Muscle layer of duodenum (tissue), 2 donors: ENCODE measurements at regions not wholly inside any gene's neighbourhood (a gene's known extent, or its start where the extent isn't known, plus 50 kb on each side); places are given as distances from the start of the nearest gene placed in this dataset.
"Not testable (repeated sequence)": the region's sequence is repeated elsewhere in the genome, so short reads cannot be mapped to it uniquely, and the experiment has no call there.

Experiments
- H3K27ac ChIP-seq: one replicate; pipeline ENCODE4 v1.7.0; 2013; ENCODE audit warnings: mild to moderate bottlenecking, low read length
- H3K27me3 ChIP-seq: one replicate; pipeline ENCODE4 v1.7.0; 2013; ENCODE audit warnings: low read depth, mild to moderate bottlenecking, control low read depth, low read length
- H3K36me3 ChIP-seq, 2 donors: one replicate each; pipeline ENCODE4 v1.7.0; 2013; ENCODE audit warnings: low read length in 2 of 2, control low read depth in 1 of 2, mild to moderate bottlenecking in 1 of 2; ENCODE audit not compliant: insufficient read depth in 2 of 2, control insufficient read depth in 1 of 2
- H3K4me1 ChIP-seq, 2 donors: one replicate each; pipeline ENCODE4 v1.7.0; 2013; ENCODE audit warnings: low read length in 2 of 2, mild to moderate bottlenecking in 2 of 2, control low read depth in 1 of 2, moderate library complexity in 1 of 2; ENCODE audit not compliant: insufficient read depth in 2 of 2, control insufficient read depth in 1 of 2
- H3K4me3 ChIP-seq, 2 donors: one replicate each; pipeline ENCODE4 v1.7.0; 2013; ENCODE audit warnings: low read length in 2 of 2, low read depth in 1 of 2, mild to moderate bottlenecking in 1 of 2
- H3K9me3 ChIP-seq, 2 donors: one replicate each; pipeline ENCODE4 v1.7.0; 2013; ENCODE audit warnings: low read length in 2 of 2, control low read depth in 1 of 2, mild to moderate bottlenecking in 1 of 2; ENCODE audit not compliant: control insufficient read depth in 1 of 2
- donor health status: healthy.

DNA sequence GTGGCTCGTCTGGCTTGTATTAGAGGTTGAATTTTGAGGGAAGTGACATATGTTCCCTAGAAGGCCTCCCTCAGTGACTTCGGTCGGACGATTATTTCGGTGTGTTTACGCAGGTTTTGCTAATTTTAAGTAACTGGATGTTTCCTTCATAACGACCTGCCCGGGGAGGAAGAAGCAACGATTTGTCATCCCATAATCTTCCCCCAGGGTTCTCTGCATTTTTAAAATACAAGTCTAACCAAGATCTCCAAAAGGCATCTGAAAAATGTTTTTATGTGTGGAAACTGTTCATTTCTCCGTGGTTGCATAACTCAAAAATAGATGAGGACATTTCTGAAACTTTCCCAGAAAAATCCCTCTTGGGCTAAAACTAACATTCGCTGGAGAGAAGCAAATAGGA is 195.4 kb downstream of the SHOX start:
- peaks cover 0 to 5% of the 10 kb centered on the region in 2 donors for H3K9me3 ChIP-seq
- no peak overlapping the region for H3K27ac ChIP-seq
- no peaks in the 10 kb centered on the region for H3K4me1 ChIP-seq
- H3K4me3 ChIP-seq: no peak overlapping the region
- H3K36me3 ChIP-seq: no peaks in the 10 kb centered on the region
- no peaks in the 10 kb centered on the region for H3K27me3 ChIP-seq

- not testable (repeated sequence) for H3K36me3 ChIP-seq, H3K27ac ChIP-seq, H3K27me3 ChIP-seq, H3K4me1 ChIP-seq, H3K4me3 ChIP-seq
- H3K9me3 ChIP-seq: peaks cover 0 to 13% of the 10 kb centered on the region in 2 donors
Observed at GRCh38 chrX:823073-823472, 192.5 kb downstream of the SHOX start.

GRCh38 chrX:821327-822107 is 190.9 kb downstream of the SHOX start:
- no peaks in the 10 kb centered on the region for H3K36me3 ChIP-seq
- H3K27me3 ChIP-seq: no peaks in the 10 kb centered on the region
- no peak overlapping the region for H3K27ac ChIP-seq
- H3K4me3 ChIP-seq: no peak overlapping the region
- H3K9me3 ChIP-seq: peaks cover 0 to 13% of the 10 kb centered on the region in 2 donors
- H3K4me1 ChIP-seq: no peaks in the 10 kb centered on the region

- H3K36me3 ChIP-seq: no peaks in the 10 kb centered on the region
- no peak overlapping the region for H3K4me3 ChIP-seq
- peaks cover 0 to 19% of the 10 kb centered on the region in 2 donors for H3K9me3 ChIP-seq
- no peak overlapping the region for H3K27ac ChIP-seq
- H3K4me1 ChIP-seq: no peaks in the 10 kb centered on the region
- H3K27me3 ChIP-seq: no peaks in the 10 kb centered on the region
Observed at GRCh38 chrX:819684-820083, 189.1 kb downstream of the SHOX start.

GRCh38 chrX:817759-818300 is 187.2 kb downstream of the SHOX start:
- no peaks in the 10 kb centered on the region for H3K4me1 ChIP-seq
- H3K36me3 ChIP-seq: no peaks in the 10 kb centered on the region
- H3K9me3 ChIP-seq: peaks cover 0 to 19% of the 10 kb centered on the region in 2 donors
- H3K27me3 ChIP-seq: no peaks in the 10 kb centered on the region
- no peak overlapping the region for H3K4me3 ChIP-seq
- H3K27ac ChIP-seq: no peak overlapping the region

DNA sequence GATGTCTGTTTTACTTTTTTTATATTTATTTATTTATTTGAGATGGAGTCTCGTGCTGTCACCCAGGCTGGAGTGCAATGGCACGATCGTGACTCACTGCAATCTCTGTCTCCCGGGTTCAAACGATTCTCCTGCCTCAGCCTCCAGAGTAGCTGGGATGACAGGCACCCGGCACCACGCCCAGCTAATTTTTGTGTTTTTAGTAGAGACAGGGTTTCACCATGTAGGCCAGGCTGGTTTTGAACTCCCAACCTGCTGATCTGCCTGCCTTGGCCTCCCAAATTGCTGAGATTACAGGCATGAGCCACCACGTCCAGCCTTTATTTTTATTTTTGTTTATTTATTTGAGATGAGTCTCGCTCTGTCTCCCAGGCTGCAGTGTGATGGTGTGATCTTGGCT is 186.6 kb downstream of the SHOX start:
- not testable (repeated sequence) for H3K27ac ChIP-seq, H3K36me3 ChIP-seq, H3K4me1 ChIP-seq, H3K4me3 ChIP-seq, H3K27me3 ChIP-seq
- peaks cover 0 to 19% of the 10 kb centered on the region in 2 donors for H3K9me3 ChIP-seq

- no peaks in the 10 kb centered on the region for H3K4me1 ChIP-seq
- H3K27ac ChIP-seq: no peak overlapping the region
- H3K9me3 ChIP-seq: peaks cover 0 to 17% of the 10 kb centered on the region in 2 donors
- no peak overlapping the region for H3K4me3 ChIP-seq
- no peaks in the 10 kb centered on the region for H3K36me3 ChIP-seq
- no peaks in the 10 kb centered on the region for H3K27me3 ChIP-seq
Observed at GRCh38 chrX:816411-816810, 185.8 kb downstream of the SHOX start.

- H3K4me1 ChIP-seq: no peaks in the 10 kb centered on the region
Observed at GRCh38 chrX:810186-810585, 179.6 kb downstream of the SHOX start.

DNA sequence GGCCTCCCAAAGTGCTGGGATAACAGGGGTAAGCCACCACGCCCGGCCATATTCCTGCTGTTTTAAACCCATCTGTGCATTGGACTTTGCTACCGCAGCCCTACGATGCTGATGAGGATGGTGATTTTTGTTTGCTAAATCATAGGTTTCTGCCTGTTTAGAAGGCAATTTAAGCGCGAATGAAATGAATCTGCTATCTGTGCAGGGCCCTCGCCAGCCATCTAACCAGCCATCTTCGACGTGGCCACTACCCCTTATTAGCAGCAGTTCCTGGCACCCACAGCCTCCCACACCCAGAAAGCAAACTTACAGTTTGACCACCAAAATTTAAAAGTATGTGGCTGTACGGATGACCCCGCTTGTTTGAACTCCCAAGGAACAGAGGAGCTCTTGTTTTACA is 178.5 kb downstream of the SHOX start:
- no peaks in the 10 kb centered on the region for H3K27me3 ChIP-seq
- H3K4me1 ChIP-seq: no peaks in the 10 kb centered on the region
- H3K4me3 ChIP-seq: no peak overlapping the region
- H3K9me3 ChIP-seq: peaks cover 0 to 2% of the 10 kb centered on the region in 2 donors
- no peak overlapping the region for H3K27ac ChIP-seq
- no peaks in the 10 kb centered on the region for H3K36me3 ChIP-seq

More at GRCh38 chrX:810186-810585, 179.6 kb downstream of the SHOX start:
- Histone ChIP-seq H3K27ac (no peak overlapping the region), H3K36me3 (no peaks in the 10 kb centered on the region), H3K9me3 (peaks cover 0 to 2% of the 10 kb centered on the region in 2 donors), H3K27me3 (no peaks in the 10 kb centered on the region), H3K4me3 (no peak overlapping the region)

DNA sequence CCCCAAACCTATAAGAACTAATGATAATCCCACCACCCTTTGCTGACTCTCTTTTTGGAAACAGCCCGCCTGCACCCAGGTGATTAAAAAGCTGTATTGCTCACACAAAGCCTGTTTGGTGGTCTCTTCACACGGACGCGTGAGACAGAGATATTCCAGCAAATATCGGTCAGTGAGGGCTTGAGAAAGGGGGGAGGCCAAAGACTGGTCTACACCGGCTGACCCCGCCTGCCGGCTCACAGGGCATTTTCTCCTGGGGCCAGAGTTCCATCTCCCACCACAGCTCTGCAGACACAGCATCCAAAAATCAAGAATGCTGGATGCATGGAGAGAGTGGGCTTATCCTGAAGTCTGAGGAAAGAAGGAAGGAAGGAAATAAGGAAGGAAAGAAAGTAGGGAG is 176.0 kb downstream of the SHOX start:
- Histone ChIP-seq H3K27me3 (no peaks in the 10 kb centered on the region), H3K27ac (no peak overlapping the region), H3K4me1 (no peaks in the 10 kb centered on the region), H3K36me3 (no peaks in the 10 kb centered on the region), H3K9me3 (peaks cover 0 to 2% of the 10 kb centered on the region in 2 donors), H3K4me3 (no peak overlapping the region)

- H3K4me1 ChIP-seq: no peaks in the 10 kb centered on the region
- H3K4me3 ChIP-seq: no peak overlapping the region
- peaks cover 0 to 2% of the 10 kb centered on the region in 2 donors for H3K9me3 ChIP-seq
- no peaks in the 10 kb centered on the region for H3K27me3 ChIP-seq
- H3K27ac ChIP-seq: no peak overlapping the region
- H3K36me3 ChIP-seq: no peaks in the 10 kb centered on the region
Observed at GRCh38 chrX:805988-806387, 175.4 kb downstream of the SHOX start.
